ENCODE measurements at regions not wholly inside any gene's neighbourhood (a gene's known extent, or its start where the extent isn't known, plus 50 kb on each side); places are given as distances from the start of the nearest gene placed in this dataset.

DNA sequence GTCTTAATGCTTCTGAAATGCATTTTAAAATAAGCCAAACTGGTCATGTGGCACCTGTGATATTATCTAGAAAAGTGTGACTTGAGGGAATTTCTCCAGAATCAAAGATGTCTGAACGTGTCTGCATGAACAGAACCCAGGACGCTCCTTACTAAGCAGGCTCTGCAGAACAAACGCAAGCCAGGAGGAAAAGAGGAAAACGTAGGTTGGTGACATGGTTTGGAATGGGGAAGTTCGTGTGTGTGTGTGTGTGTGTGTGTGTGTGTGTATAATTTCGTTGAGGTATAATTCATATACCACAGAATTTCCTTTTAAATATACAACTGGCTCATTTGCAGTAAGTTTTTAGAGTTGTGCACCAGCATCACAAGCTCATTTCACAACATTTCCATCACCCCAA is 200.5 kb upstream of the FOXQ1 start:
- ChIA-PET POLR2A (no interaction called here), CTCF (no interaction called here)
- no peak for DNase-seq (ENCODE audit: low spot score)

DNA sequence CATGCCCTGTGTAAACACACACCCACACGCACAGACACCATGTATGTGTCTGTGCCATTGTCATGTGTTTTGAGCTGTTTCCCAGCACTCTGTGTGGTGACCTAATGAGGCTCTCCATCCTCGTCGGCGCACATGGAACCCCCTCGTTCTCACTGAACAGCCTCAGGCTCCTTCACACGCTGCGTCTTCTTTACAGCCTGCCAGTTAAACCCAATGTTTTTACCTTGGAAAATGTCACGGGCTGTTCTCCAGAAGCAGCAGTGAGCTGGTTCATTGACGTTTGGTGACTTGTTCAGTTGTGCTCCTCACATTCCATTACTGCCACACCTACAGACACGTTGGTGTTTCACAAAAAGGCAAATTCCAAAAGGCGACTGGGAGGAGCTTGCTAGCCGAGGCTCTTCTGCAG is 201.0 kb upstream of the FOXQ1 start:
- TF ChIP-seq USF2 (CRISPR knock-in tag; IDR thresholded peaks at IDR 0.05) (no peak), RELA (CRISPR knock-in tag; IDR thresholded peaks at IDR 0.05; ENCODE audit: borderline replicate concordance) (no peak), ELF4 (CRISPR knock-in tag; IDR thresholded peaks at IDR 0.05; ENCODE audit: low read depth) (no peak), MXD4 (CRISPR knock-in tag; IDR thresholded peaks at IDR 0.05; ENCODE audit: borderline replicate concordance) (no peak), PRRX2 (CRISPR knock-in tag; IDR thresholded peaks at IDR 0.05) (no peak), JAZF1 (CRISPR knock-in tag; IDR thresholded peaks at IDR 0.05) (no peak), FOXP4 (CRISPR knock-in tag; IDR thresholded peaks at IDR 0.05) (no peak), ZNF317 (CRISPR knock-in tag; IDR thresholded peaks at IDR 0.05; ENCODE audit: borderline replicate concordance, low read depth) (no peak), AFF4 (CRISPR knock-in tag; IDR thresholded peaks at IDR 0.05; ENCODE audit: borderline replicate concordance) (no peak), IRF2 (CRISPR knock-in tag; IDR thresholded peaks at IDR 0.05; ENCODE audit: borderline replicate concordance, low read depth) (no peak), ZNF512 (CRISPR knock-in tag; IDR thresholded peaks at IDR 0.05; ENCODE audit: borderline replicate concordance) (no peak), MAX (CRISPR knock-in tag; IDR thresholded peaks at IDR 0.05) (no peak)
- TF ChIP-seq, protein P1, sequence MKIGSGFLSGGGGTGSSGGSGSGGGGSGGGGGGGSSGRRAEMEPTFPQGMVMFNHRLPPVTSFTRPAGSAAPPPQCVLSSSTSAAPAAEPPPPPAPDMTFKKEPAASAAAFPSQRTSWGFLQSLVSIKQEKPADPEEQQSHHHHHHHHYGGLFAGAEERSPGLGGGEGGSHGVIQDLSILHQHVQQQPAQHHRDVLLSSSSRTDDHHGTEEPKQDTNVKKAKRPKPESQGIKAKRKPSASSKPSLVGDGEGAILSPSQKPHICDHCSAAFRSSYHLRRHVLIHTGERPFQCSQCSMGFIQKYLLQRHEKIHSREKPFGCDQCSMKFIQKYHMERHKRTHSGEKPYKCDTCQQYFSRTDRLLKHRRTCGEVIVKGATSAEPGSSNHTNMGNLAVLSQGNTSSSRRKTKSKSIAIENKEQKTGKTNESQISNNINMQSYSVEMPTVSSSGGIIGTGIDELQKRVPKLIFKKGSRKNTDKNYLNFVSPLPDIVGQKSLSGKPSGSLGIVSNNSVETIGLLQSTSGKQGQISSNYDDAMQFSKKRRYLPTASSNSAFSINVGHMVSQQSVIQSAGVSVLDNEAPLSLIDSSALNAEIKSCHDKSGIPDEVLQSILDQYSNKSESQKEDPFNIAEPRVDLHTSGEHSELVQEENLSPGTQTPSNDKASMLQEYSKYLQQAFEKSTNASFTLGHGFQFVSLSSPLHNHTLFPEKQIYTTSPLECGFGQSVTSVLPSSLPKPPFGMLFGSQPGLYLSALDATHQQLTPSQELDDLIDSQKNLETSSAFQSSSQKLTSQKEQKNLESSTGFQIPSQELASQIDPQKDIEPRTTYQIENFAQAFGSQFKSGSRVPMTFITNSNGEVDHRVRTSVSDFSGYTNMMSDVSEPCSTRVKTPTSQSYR (CRISPR knock-in tag; IDR thresholded peaks at IDR 0.05), result no peak
- TF ChIP-seq, protein P2, sequence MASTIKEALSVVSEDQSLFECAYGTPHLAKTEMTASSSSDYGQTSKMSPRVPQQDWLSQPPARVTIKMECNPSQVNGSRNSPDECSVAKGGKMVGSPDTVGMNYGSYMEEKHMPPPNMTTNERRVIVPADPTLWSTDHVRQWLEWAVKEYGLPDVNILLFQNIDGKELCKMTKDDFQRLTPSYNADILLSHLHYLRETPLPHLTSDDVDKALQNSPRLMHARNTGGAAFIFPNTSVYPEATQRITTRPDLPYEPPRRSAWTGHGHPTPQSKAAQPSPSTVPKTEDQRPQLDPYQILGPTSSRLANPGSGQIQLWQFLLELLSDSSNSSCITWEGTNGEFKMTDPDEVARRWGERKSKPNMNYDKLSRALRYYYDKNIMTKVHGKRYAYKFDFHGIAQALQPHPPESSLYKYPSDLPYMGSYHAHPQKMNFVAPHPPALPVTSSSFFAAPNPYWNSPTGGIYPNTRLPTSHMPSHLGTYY (CRISPR knock-in tag; IDR thresholded peaks at IDR 0.05), result no peak
- H3K27me3 Mint-ChIP-seq (ENCODE audit: low read depth), result peaks cover 50% of the 10 kb centered on the region
- no peak overlapping the region for H3K27ac Mint-ChIP-seq
- peaks cover 15% of the 10 kb centered on the region for H3K36me3 Mint-ChIP-seq
- peaks cover 20% of the 10 kb centered on the region for H3K9me3 Mint-ChIP-seq
- ATAC-seq (no peak), DNase-seq (ENCODE audit: low spot score) (no peak)
- no peak overlapping the region for H3K4me3 Mint-ChIP-seq
- POLR2A ChIA-PET, result no interaction called here
- no peaks in the 10 kb centered on the region; the same call in 1 of the 2 replicates for H3K4me1 Mint-ChIP-seq
- CTCF ChIA-PET, result no interaction called here

More for the DNA sequence above, 200.5 kb upstream of the FOXQ1 start:
- no peak overlapping the region for H3K4me3 Mint-ChIP-seq
- H3K9me3 Mint-ChIP-seq, result peaks cover 17% of the 10 kb centered on the region
- H3K4me1 Mint-ChIP-seq, result no peaks in the 10 kb centered on the region
- H3K36me3 Mint-ChIP-seq, result peaks cover 13% of the 10 kb centered on the region
- no peak for TF ChIP-seq SP1 (CRISPR knock-in tag; conservative IDR thresholded peaks at IDR 0.05)
- ATAC-seq, result no peak
- no peak overlapping the region for H3K27ac Mint-ChIP-seq
- H3K27me3 Mint-ChIP-seq (ENCODE audit: low read depth), result peaks cover 49% of the 10 kb centered on the region
